T-helper 1 cell treated with Interleukin-12 subunit alpha and Interleukin-12 subunit beta and Interleukin-4 antibody, amounts not matched to agents 30 ng/mL and 1 ng/mL, for 36 hours (primary cell): ENCODE measurements at regions not wholly inside any gene's neighbourhood (a gene's known extent, or its start where the extent isn't known, plus 50 kb on each side); places are given as distances from the start of the nearest gene placed in this dataset.

Source experiments
- intact Hi-C: fragments of 100-400 bp; cut with micrococcal nuclease; formaldehyde crosslinking; loops from one replicate; pipeline ENCODE4 v1.15.1; 2024

GRCh38 chr9:116061546-116062205 is 91.9 kb upstream of the PAPPA start:
- intact Hi-C loops: no loop called here

DNA sequence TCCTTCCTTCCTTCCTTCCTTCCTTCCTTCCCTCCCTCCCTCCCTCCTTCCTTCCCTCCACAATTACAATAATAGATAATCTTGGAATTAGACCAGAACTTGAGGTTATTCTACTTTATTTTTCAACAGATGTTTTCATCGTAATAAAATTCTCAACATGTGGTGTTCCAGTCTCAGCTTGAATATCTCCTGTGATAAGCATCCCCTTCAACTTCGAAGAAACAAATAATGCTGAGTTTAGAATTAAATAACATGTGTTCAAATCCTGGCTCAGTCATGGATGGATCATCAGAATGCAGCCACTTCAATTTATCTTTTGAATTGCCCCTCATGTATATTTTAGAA is 91.4 kb upstream of the PAPPA start:
- intact Hi-C loops: no loop called here

DNA sequence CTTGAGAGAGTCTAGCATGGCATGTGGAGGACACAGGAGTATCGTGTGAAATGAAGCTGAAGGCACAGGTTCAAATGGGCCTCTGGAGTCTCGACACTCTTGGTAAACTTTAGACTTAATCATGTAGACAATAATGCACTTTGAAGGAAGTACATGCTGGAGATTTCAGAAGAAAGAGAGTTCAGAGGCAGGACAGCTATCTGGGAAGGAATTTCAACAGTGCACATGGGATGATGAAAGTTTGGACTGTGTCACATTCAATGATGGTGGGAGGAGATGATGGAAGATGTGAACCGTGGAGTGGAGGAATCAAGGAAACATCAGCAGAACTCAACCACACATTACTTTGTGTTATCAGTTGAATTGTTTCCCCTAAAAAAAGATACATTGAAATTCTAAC is 88.6 kb upstream of the PAPPA start:
- intact Hi-C loops: no loop called here

DNA sequence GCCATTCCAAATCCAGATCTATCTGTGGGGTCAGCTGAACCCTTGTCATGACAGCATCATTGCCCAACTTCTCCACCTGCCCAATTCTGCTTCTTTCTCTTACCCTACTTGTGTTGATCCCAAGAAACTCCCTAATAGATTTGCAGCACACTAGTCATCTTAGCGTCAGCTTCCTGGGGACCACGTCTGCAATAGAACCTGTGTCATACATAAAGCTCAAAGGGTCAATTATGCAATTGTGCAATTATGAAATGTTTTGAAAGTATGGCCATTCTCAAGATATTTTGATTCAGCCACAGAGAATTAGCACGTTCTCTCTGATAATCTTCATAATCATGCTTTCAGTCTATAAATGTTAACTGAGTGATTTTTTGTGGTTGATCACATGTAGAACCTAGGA is 87.4 kb upstream of the PAPPA start:
- intact Hi-C loops: no loop called here

GRCh38 chr9:116067566-116067965 is 86.0 kb upstream of the PAPPA start:
- intact Hi-C loops: no loop called here

GRCh38 chr9:116070256-116070914 is 83.2 kb upstream of the PAPPA start:
- intact Hi-C loops: no loop called here

DNA sequence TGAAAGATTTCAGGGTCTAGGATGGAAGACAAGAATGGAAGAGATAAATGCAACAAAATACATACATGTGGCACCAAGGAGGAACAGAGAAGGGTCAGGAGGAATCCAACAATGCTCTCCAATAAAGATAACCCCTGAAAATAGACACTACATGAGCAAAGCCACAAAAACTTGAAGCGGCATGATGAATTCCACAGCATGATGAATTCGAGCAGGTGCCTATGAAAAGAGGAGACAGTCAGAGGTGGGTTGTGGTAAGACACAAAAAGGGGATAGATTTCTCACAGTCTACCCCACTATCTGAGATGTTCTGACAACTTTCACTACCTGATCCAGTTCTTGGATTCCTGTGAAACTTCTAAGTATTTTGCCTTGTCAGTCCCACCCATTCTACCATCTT is 81.5 kb upstream of the PAPPA start:
- intact Hi-C loops: no loop called here

DNA sequence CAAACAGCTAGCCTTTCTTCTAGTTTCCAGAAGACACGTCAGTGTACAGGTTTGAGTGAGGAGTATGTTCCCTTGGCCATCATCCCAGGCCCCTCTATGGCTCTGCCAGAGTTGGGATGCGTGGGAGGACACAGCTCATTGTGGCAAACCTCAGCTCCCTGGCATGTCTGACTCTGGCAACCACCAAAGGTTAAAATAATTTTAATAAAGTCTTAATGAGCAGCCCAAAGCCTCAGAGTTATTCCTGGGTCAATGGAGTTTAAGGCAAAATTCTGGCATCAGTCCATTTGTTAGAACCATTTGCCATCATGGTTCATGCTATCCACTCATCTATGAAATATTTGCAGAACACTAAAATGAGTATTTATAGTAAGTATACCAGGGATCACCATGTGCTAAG is 79.8 kb upstream of the PAPPA start:
- intact Hi-C loops: no loop called here

GRCh38 chr9:116074658-116075057 is 78.9 kb upstream of the PAPPA start:
- intact Hi-C loops: no loop called here

GRCh38 chr9:116075191-116075590 is 78.4 kb upstream of the PAPPA start:
- intact Hi-C loops: no loop called here

DNA sequence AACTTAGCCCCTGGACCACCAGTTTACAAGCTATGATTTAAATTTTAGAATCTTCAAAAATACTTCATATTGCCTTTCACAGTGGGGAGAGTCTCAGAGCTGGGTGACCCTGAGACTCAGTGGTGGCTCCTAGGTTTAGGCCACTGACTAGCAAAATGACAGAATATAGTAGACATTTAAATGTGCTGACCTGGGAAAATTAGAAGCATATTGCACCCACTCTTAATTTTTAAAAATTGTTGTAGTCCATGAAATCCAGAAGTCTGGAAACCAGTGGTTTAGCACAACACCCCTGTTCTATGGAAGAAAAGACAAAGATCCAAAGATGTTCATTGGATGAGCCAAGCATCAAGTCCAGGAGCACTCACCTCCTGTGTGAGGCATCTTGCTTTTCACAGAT is 75.0 kb upstream of the PAPPA start:
- intact Hi-C loops: no loop called here

DNA sequence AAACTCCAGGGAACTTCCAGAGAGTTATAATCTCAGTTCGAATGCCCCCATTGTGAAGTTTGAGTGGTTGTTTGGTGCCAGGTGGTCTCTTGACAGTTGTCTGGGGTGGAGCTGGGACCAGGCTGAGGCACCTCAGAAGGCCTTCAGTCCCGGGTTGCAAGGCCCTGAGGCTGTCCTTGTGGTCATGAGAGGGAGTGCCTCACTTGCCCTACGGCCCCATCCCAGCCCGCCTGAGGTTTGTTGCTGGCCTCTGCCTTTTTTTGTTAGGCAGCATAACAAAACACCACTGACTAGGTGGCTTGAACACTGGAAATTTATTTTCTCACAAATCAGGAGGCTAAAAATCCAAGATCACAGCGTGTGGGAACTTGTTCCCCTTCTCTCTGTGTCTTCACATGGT is 73.0 kb upstream of the PAPPA start:
- intact Hi-C loops: no loop called here

DNA sequence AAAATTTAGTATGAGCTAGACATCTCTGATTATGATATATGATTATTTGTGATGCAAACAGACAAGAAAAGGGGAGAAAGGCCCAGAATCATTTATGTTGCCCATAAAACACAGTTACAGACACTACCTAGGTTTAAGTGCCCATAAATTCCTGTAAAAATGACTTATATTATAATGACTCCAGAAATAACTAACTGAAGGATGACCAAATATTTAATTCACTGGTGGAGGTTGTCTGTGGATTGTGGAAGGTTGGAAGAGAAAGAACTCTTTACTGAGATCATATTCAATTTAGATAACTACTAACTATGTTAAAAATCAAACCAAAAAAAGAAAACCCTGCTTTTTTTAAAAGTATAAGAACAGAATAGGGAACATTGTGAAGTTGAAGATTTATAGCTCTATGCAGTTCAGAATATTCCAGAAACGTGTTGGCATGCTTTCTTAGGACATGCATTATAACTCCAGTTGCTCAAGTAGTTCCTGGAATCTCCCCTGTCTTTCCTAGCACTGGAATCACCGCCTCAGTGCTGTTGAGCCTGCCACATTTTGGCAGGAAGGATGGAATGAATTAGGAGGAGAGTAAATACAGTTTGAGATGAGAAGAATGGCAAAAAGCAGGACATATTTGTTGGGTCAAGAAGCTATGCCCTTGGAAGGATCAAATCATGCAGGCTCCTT is 72.0 kb upstream of the PAPPA start:
- intact Hi-C loops: no loop called here

GRCh38 chr9:116083837-116084236 is 69.8 kb upstream of the PAPPA start:
- intact Hi-C loops: no loop called here

DNA sequence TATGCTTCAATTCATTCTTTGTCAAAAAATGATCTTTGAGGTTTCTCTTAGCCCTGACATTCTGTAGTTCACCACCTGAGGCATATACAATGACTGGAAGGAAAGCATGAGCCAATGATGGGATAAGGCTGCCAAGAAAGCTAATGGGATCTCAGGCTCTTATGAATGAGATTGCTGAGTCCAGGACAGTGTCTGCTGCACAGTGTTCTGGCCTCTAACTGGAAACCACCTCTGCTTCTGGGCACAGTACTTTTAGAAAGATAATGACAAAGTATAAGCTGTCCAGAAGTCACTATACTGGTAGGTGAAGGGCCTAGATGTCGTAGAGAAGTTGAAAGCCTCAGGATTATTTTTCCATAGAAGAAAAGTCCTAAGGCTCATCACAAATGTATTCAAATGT is 69.1 kb upstream of the PAPPA start:
- intact Hi-C loops: no loop called here

DNA sequence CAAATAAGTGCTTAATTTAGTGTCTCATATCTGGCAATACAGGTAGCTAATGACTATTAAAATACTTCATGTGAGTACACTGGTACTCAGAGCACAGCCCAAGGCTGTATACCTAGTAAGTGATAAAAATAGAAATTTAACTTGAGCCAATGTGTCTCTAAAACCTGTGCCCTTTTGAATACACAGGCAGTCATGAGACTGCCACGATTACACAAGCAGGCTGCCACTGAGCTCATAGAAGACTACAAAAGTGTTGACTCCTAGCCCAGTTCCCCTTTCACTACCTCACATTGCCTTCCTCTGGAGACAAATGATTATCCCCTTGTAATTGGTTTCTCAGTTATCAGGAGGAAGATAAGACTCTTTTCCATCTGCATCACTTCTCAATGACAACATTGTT is 66.3 kb upstream of the PAPPA start:
- intact Hi-C loops: no loop called here

DNA sequence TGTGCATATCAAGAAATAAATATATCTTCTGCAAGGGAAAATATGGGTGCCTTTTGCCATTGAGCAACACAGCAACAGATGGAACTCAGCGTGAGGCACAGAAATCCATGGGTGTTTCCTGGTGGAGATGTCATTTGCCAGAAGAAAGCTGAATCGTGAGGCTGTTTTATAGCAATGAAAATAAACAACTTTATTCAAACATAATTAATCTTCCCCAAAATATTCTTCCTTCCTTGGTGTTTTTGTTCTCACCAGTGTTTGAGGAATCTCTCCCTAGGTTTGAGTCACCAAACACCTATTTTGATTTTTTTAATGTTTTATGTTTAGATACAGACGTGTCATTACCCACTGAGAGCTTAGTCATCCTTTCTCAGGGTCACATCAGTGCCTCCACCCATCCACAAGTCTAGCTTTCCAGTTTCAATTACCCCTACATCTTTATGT is 65.8 kb upstream of the PAPPA start:
- intact Hi-C loops: no loop called here

DNA sequence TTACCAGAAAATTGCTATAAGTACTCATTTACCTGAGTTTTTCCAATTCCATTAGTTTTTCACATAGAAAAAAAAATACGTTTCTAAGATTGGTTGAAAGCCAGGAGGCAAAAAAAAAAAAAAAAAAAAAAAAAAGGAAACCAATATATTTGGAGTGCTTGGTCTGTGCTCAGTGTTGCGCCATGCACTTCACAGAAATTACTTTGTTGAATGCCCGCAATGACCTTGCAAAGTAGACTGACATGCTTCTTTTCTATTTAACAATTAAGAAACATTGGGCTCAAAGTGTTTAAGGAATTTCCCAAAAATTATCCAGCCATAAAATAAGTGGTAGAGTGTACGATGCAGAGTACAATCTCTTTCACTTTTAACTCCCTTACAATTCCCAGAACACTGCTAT is 65.2 kb upstream of the PAPPA start:
- intact Hi-C loops: no loop called here

DNA sequence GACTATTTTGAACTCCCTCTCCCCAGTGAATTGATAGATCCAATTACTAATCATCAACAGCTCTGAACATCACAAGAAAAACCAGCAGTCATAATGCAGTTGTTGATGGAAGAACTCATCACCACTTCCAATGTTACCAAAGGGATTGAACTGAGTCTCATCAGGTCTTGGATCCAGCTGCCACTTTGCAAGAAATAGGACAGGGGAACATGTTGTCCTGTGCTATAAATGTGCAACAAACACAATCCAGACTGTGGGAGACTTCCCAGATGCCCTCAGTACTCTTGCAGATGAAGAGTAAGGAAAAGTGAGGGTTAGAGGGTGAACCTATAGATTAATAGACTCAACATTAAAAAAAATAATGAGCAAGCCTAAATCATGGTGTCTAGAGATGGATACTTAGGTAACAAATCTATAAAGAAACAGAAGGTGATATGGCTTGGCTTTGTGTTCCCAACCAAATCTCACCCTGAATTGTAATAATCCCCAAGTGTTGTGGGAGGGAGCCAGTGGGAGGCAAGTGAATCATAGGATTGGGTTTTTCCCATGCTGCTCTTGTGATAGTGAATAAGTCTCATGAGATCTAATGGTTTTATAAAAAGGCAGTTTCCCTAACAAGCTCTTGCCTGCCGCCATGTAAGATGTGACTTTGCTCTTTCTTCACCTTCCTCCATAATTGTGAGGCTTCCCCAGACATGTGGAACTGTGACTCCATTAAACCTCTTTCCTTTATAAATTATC is 63.4 kb upstream of the PAPPA start:
- intact Hi-C loops: no loop called here

DNA sequence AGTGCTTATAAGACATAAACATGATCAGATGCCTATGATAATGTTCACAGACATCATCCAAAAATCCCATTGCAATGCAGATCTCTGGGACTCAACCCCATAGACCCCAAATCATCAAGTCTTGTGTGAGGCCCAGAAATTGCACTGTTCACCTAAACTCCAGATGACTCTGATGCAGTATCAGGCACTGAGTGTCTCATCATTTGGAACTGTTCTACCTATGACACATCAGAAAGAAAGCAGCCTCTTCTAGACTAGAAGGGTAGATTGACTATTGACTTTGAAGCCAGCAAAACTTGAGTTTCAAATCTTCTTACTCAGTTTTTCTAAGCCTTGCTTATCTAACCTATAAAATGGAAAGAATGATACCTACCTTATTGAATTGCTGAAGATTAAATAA is 58.7 kb upstream of the PAPPA start:
- intact Hi-C loops: loop anchor here (5.0 kb wide), 1 partner anchor 1572 kb away; no protein-coding TSS in a partner anchor

DNA sequence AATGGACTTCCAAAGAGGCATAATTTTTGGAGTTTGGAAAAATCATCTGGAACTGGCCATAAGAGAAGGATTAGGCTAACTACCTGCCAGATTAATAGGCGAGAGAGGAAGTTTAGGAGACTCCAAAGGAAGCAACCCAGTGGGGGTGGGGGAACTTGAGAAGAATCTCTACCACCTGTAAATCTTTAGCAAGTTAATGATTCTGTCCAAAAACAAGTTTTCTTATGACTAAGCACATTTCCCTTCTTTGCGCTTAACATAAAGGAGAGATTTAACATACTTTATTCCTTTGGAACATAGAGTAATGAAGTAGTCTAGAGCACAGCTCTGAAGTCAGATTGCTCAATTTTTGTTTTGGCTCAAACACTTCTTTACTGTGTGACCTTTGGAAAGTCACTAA is 58.2 kb upstream of the PAPPA start:
- intact Hi-C loops: loop anchor here (5.0 kb wide), 1 partner anchor 1572 kb away; no protein-coding TSS in a partner anchor

DNA sequence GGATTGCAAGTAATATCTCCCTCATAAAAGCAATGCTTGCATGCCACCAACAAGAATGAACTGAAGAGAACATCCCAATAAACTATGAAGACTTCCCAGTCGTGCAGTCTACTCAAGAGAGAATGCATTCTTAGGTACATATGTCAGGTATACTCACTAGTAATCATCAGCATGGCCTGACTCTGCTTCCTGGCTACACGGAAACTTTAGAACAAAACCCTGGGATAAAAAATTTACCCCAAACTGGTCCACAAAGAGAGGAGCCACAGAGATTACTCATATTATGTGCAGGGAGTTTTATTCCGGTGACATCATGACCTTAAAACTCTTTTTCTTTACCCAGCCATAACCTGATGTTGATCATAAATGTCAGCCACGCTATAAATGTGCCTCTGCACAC is 57.5 kb upstream of the PAPPA start:
- intact Hi-C loops: loop anchor here (5.0 kb wide), 1 partner anchor 1571 kb away; no protein-coding TSS in a partner anchor
